ENCODE measurements at regions not wholly inside any gene's neighbourhood (a gene's known extent, or its start where the extent isn't known, plus 50 kb on each side); places are given as distances from the start of the nearest gene placed in this dataset.

- H3K4me3 ChIP-seq = no peak overlapping the region
- ATAC-seq (no peak), DNase-seq (ENCODE audit: low read depth, low spot score) (no peak), FAIRE-seq (no peak)
- WGBS (ENCODE audit: insufficient coverage, insufficient replicate concordance, low lambda C conversion rate, missing lambda C conversion rate) = 20% methylated on average over 3 of the region's 3 CpGs
- no peak for TF ChIP-seq CEBPZ (IDR thresholded peaks at IDR 0.05; ENCODE audit: low read depth, low read length)
- no peak for TF ChIP-seq CHD1 (IDR thresholded peaks at IDR 0.05; ENCODE audit: low read depth, low read length)
- ChIA-PET RAD21 (ENCODE audit: unreplicated experiment) (no interaction called here), POLR2A (no interaction called here), CTCF (interaction anchor here (0.6 kb wide), 1 partner anchor 1903 kb away, joined by 3 read pairs; no protein-coding TSS in a partner anchor), SMC1A (ENCODE audit: uncharacterized antibody, unreplicated experiment) (no interaction called here)
- no peaks in the 10 kb centered on the region for H3K27me3 ChIP-seq (replicated peaks in 1 of 2; ENCODE audit: control insufficient read depth in 2 of 2, insufficient read depth in 2 of 2, low read length in 1 of 2)
- no peak overlapping the region for H2AFZ ChIP-seq (ENCODE audit: control insufficient read depth, low read depth, low read length)
- no peak overlapping the region for H3K27ac ChIP-seq (ENCODE audit: control insufficient read depth, insufficient read depth)
- no TSS peak for BruUV-seq (replicated peaks)
- no peak overlapping the region for H3K9ac ChIP-seq (ENCODE audit: control insufficient read depth, insufficient read depth, low read length)
- no peaks in the 10 kb centered on the region for H4K20me1 ChIP-seq (ENCODE audit: control insufficient read depth, insufficient read depth)
- no peak overlapping the region for H3K4me2 ChIP-seq (ENCODE audit: control insufficient read depth, insufficient read depth)
- intact Hi-C loops (cut with micrococcal nuclease; ENCODE audit: unreplicated experiment) (no loop called here), in situ Hi-C loops (cut with MboI) (no loop called here)
- H3K4me1 ChIP-seq (ENCODE audit: control insufficient read depth, insufficient read depth, low read length) = no peaks in the 10 kb centered on the region
- no peaks in the 10 kb centered on the region for H3K36me3 ChIP-seq (ENCODE audit: control insufficient read depth in 2 of 2, insufficient read depth in 2 of 2, low read length in 1 of 2)
- H3K9me3 ChIP-seq (replicated peaks; ENCODE audit: control insufficient read depth, insufficient read depth, low read length) = no peaks in the 10 kb centered on the region
- no peaks in the 10 kb centered on the region for H3K79me2 ChIP-seq (ENCODE audit: control insufficient read depth, insufficient read depth, low read length)
Measured at GRCh38 chrX:129013574-129013973, 509.7 kb downstream of the SMARCA1 start.

- no peaks in the 10 kb centered on the region for H3K4me1 ChIP-seq (ENCODE audit: control insufficient read depth, insufficient read depth, low read length)
- no peak overlapping the region for H3K4me2 ChIP-seq (ENCODE audit: control insufficient read depth, insufficient read depth)
- FAIRE-seq = no peak
- 33% methylated on average over 3 of the region's 3 CpGs for WGBS (ENCODE audit: insufficient coverage, insufficient replicate concordance, low lambda C conversion rate, missing lambda C conversion rate)
- no peaks in the 10 kb centered on the region for H3K27me3 ChIP-seq (replicated peaks in 1 of 2; ENCODE audit: control insufficient read depth in 2 of 2, insufficient read depth in 2 of 2, low read length in 1 of 2)
- no peaks in the 10 kb centered on the region for H3K9me3 ChIP-seq (replicated peaks; ENCODE audit: control insufficient read depth, insufficient read depth, low read length)
- ChIA-PET POLR2A (no interaction called here), SMC1A (ENCODE audit: uncharacterized antibody, unreplicated experiment) (no interaction called here), RAD21 (ENCODE audit: unreplicated experiment) (no interaction called here), CTCF (no interaction called here)
- H4K20me1 ChIP-seq (ENCODE audit: control insufficient read depth, insufficient read depth) = no peaks in the 10 kb centered on the region
- no peak overlapping the region for H2AFZ ChIP-seq (ENCODE audit: control insufficient read depth, low read depth, low read length)
- DNase-seq (ENCODE audit: low read depth, low spot score) = no peak
- H3K9ac ChIP-seq (ENCODE audit: control insufficient read depth, insufficient read depth, low read length) = no peak overlapping the region
- no TSS peak for BruUV-seq (replicated peaks)
- no peak overlapping the region for H3K27ac ChIP-seq (ENCODE audit: control insufficient read depth, insufficient read depth)
- intact Hi-C loops (cut with micrococcal nuclease; ENCODE audit: unreplicated experiment) (no loop called here), in situ Hi-C loops (cut with MboI) (no loop called here)
- no peak for ATAC-seq
- H3K4me3 ChIP-seq = no peak overlapping the region
- H3K36me3 ChIP-seq (ENCODE audit: control insufficient read depth in 2 of 2, insufficient read depth in 2 of 2, low read length in 1 of 2) = no peaks in the 10 kb centered on the region
- no peaks in the 10 kb centered on the region for H3K79me2 ChIP-seq (ENCODE audit: control insufficient read depth, insufficient read depth, low read length)
- TF ChIP-seq YBX1 (IDR thresholded peaks at IDR 0.05) = no peak
- TF ChIP-seq NR2F1 (conservative IDR thresholded peaks at IDR 0.05) = no peak
- TF ChIP-seq CBX5 (IDR thresholded peaks at IDR 0.05; ENCODE audit: low read depth) = no peak
- no peak for TF ChIP-seq CBFB (IDR thresholded peaks at IDR 0.05; ENCODE audit: low read depth)
- TF ChIP-seq, protein P1, sequence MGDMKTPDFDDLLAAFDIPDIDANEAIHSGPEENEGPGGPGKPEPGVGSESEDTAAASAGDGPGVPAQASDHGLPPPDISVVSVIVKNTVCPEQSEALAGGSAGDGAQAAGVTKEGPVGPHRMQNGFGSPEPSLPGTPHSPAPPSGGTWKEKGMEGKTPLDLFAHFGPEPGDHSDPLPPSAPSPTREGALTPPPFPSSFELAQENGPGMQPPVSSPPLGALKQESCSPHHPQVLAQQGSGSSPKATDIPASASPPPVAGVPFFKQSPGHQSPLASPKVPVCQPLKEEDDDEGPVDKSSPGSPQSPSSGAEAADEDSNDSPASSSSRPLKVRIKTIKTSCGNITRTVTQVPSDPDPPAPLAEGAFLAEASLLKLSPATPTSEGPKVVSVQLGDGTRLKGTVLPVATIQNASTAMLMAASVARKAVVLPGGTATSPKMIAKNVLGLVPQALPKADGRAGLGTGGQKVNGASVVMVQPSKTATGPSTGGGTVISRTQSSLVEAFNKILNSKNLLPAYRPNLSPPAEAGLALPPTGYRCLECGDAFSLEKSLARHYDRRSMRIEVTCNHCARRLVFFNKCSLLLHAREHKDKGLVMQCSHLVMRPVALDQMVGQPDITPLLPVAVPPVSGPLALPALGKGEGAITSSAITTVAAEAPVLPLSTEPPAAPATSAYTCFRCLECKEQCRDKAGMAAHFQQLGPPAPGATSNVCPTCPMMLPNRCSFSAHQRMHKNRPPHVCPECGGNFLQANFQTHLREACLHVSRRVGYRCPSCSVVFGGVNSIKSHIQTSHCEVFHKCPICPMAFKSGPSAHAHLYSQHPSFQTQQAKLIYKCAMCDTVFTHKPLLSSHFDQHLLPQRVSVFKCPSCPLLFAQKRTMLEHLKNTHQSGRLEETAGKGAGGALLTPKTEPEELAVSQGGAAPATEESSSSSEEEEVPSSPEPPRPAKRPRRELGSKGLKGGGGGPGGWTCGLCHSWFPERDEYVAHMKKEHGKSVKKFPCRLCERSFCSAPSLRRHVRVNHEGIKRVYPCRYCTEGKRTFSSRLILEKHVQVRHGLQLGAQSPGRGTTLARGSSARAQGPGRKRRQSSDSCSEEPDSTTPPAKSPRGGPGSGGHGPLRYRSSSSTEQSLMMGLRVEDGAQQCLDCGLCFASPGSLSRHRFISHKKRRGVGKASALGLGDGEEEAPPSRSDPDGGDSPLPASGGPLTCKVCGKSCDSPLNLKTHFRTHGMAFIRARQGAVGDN (IDR thresholded peaks at IDR 0.05) = no peak
- TF ChIP-seq MTA2 (IDR thresholded peaks at IDR 0.05; ENCODE audit: low read depth) = no peak
- no peak for TF ChIP-seq SPI1 (IDR thresholded peaks at IDR 0.05; ENCODE audit: borderline replicate concordance, insufficient read depth, low read depth, low read length)
- no peak for TF ChIP-seq PAX8 (IDR thresholded peaks at IDR 0.05)
- TF ChIP-seq SIN3A (IDR thresholded peaks at IDR 0.05; ENCODE audit: low read depth, low read length) = no peak
Measured at GRCh38 chrX:129007631-129008030, 515.7 kb downstream of the SMARCA1 start.
